ENCODE measurements at regions not wholly inside any gene's neighbourhood (a gene's known extent, or its start where the extent isn't known, plus 50 kb on each side); places are given as distances from the start of the nearest gene placed in this dataset.
A peak's percentile ranks its signal among the peaks of the same experiment; 100 is the strongest.

GRCh38 chr1:43008115-43009060 lies 49.7 kb upstream of the SLC2A1 start (continued):
- TF ChIP-seq TOPORS (CRISPR knock-in tag; IDR thresholded peaks at IDR 0.05) (no peak), DPF2 (CRISPR knock-in tag; IDR thresholded peaks at IDR 0.05; ENCODE audit: borderline replicate concordance, low read depth) (no peak), CREB3 (CRISPR knock-in tag; IDR thresholded peaks at IDR 0.05) (no peak), ZC3H13 (CRISPR knock-in tag; IDR thresholded peaks at IDR 0.05) (no peak), SNRNP70 (IDR thresholded peaks at IDR 0.05; ENCODE audit: low read depth, low read length) (no peak), NRL (CRISPR knock-in tag; IDR thresholded peaks at IDR 0.05; ENCODE audit: borderline replicate concordance) (peak; percentile 77; the same call in 1 of the 2 replicates), ZNF678 (CRISPR knock-in tag; IDR thresholded peaks at IDR 0.05) (no peak), ZNF383 (CRISPR knock-in tag; IDR thresholded peaks at IDR 0.05; ENCODE audit: borderline replicate concordance) (no peak), FOXO1 (CRISPR knock-in tag; IDR thresholded peaks at IDR 0.05) (0 out of 2 replicates have a peak, but pooled peaks have one; percentile 11), ATF7 (IDR thresholded peaks at IDR 0.05) (peak; percentile 97), ATF7 (CRISPR knock-in tag; IDR thresholded peaks at IDR 0.05) (peak; percentile 92), ZNF792 (CRISPR knock-in tag; IDR thresholded peaks at IDR 0.05) (no peak), RAD21 (CRISPR knock-in tag; IDR thresholded peaks at IDR 0.05) (no peak), ZNF672 (CRISPR knock-in tag; IDR thresholded peaks at IDR 0.05) (no peak), ZNF225 (CRISPR knock-in tag; IDR thresholded peaks at IDR 0.05) (no peak), RFX5 (IDR thresholded peaks at IDR 0.05; ENCODE audit: low read depth, low read length) (peak; percentile 37; the same call in 1 of the 2 replicates), ZBTB7B (CRISPR knock-in tag; IDR thresholded peaks at IDR 0.05) (no peak), SIX4 (CRISPR knock-in tag; IDR thresholded peaks at IDR 0.05) (no peak), TOE1 (CRISPR knock-in tag; IDR thresholded peaks at IDR 0.05) (no peak)
- TF ChIP-seq, protein P1, sequence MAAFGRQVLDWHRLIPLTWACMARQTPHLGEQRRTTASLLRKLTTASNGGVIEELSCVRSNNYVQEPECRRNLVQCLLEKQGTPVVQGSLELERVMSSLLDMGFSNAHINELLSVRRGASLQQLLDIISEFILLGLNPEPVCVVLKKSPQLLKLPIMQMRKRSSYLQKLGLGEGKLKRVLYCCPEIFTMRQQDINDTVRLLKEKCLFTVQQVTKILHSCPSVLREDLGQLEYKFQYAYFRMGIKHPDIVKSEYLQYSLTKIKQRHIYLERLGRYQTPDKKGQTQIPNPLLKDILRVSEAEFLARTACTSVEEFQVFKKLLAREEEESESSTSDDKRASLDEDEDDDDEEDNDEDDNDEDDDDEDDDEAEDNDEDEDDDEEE (CRISPR knock-in tag; IDR thresholded peaks at IDR 0.05), result no peak
- TF ChIP-seq, protein P2, sequence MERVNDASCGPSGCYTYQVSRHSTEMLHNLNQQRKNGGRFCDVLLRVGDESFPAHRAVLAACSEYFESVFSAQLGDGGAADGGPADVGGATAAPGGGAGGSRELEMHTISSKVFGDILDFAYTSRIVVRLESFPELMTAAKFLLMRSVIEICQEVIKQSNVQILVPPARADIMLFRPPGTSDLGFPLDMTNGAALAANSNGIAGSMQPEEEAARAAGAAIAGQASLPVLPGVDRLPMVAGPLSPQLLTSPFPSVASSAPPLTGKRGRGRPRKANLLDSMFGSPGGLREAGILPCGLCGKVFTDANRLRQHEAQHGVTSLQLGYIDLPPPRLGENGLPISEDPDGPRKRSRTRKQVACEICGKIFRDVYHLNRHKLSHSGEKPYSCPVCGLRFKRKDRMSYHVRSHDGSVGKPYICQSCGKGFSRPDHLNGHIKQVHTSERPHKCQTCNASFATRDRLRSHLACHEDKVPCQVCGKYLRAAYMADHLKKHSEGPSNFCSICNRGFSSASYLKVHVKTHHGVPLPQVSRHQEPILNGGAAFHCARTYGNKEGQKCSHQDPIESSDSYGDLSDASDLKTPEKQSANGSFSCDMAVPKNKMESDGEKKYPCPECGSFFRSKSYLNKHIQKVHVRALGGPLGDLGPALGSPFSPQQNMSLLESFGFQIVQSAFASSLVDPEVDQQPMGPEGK (CRISPR knock-in tag; IDR thresholded peaks at IDR 0.05), result peak; percentile 64
- TF ChIP-seq, protein P3, sequence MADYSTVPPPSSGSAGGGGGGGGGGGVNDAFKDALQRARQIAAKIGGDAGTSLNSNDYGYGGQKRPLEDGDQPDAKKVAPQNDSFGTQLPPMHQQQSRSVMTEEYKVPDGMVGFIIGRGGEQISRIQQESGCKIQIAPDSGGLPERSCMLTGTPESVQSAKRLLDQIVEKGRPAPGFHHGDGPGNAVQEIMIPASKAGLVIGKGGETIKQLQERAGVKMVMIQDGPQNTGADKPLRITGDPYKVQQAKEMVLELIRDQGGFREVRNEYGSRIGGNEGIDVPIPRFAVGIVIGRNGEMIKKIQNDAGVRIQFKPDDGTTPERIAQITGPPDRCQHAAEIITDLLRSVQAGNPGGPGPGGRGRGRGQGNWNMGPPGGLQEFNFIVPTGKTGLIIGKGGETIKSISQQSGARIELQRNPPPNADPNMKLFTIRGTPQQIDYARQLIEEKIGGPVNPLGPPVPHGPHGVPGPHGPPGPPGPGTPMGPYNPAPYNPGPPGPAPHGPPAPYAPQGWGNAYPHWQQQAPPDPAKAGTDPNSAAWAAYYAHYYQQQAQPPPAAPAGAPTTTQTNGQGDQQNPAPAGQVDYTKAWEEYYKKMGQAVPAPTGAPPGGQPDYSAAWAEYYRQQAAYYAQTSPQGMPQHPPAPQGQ (CRISPR knock-in tag; IDR thresholded peaks at IDR 0.05; ENCODE audit: borderline replicate concordance), result no peak
- TF ChIP-seq, protein P4, sequence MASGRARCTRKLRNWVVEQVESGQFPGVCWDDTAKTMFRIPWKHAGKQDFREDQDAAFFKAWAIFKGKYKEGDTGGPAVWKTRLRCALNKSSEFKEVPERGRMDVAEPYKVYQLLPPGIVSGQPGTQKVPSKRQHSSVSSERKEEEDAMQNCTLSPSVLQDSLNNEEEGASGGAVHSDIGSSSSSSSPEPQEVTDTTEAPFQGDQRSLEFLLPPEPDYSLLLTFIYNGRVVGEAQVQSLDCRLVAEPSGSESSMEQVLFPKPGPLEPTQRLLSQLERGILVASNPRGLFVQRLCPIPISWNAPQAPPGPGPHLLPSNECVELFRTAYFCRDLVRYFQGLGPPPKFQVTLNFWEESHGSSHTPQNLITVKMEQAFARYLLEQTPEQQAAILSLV (CRISPR knock-in tag; IDR thresholded peaks at IDR 0.05; ENCODE audit: borderline replicate concordance), result no peak

Measured in HepG2 (cell line).